Right renal pelvis (tissue), 4 donors: ENCODE measurements at regions not wholly inside any gene's neighbourhood (a gene's known extent, or its start where the extent isn't known, plus 50 kb on each side); places are given as distances from the start of the nearest gene placed in this dataset.
"Not testable (repeated sequence)": the region's sequence is repeated elsewhere in the genome, so short reads cannot be mapped to it uniquely, and the experiment has no call there.

Experiments
- DNase-seq, 4 donors: peaks; one replicate each; pipeline ENCODE4 v3.0.0-alpha.2; 2013; ENCODE audit warnings: low read depth in 4 of 4, low spot score in 3 of 4, missing footprints in 1 of 4

DNA sequence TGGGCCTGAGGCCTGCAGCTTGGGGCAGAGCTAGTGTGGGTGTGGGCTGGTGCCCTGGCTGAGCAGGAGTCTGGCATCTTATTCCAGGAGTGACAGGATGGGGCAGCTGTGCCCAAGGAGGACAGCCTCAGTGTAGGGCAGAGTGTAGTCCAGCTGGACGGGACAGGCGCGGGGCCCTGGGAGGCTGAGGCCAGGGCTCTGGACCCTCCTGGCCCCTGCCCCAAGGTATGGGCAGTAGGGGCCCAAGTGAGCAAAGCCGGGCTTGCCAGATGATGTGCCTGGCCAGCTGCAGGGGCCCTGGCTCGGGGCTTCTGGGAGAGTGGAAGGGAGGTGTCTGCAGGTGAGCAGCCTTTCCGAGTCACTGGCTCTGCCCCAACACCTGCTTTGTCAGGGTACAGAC lies 1190.9 kb downstream of the BRD1 start:
- no peak for DNase-seq

DNA sequence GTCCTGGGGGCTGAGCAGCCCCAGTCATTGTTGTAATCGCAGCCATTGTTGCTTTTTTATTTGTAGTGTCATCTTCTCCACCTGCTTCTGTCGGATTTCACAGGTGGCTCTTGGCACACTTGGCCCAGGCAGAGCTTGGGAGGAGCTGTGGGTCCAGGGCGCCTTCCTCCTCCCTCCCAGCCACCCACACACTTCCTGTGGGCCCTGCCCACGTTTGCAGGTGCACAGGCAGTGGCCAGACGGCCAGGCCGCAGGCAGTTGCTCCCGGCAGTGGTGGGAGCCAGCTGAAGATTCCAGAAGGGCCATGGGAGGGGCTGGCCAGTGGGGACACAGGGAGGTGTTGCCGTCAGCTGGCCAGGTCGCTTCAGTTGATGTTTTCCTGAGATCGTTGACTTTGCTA lies 1191.9 kb downstream of the BRD1 start:
- DNase-seq, result no peak

DNA sequence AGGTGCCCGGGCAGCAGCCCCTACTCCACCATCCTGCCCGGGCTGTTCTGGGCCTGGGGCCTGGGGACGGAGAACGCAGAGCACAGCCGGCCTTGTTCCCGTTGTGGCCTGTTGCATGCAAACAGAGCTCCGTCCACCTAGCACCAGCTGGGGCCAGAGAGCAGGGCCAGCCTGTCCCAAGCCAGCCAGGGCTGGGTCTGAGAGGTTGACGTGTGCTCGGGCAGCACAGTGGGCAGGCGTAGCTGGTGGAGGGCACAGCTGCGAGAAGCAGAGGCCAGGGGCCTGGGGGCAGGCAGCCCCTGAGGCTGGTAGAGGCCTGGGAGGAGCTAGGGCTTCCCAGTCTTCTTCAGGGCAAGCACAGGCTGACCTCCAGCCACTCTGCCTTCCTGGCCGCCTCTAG lies 1192.6 kb downstream of the BRD1 start:
- DNase-seq, result no peak

DNA sequence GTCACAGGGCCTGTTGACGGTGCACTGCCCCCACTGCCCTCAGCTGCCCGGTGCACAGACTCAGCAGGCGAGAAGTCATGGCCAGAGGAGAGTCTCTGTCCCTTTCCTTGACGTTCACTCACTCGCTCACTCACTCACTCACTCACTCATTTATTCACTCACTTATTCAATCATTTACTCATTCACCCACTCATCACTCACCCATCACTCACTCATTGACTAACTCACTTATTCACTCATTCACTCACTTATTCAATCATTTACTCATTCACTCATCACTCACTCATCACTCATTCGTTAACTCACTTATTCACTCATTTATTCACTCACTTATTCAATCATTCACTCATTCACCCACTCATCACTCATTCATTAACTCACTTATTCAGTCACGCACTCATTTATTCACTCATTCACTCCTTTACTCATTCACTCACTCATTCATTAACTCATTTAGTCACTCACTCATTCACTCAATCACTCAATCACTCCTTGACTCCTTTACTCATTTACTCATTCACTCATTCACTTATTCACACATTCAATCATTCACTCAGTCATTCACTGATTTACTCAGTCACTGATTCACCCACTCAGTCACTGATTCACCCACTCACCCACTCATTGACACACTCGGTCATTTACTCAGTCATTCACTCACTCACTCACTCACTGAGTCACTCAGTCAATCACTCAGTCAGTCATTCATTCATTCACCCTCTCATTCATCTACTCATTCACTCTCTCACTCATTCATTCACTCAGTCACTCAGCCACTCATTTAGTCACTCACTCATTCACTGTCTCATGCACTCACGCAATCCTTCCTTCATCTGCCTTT lies 1193.5 kb downstream of the BRD1 start:
- DNase-seq, result no peak

DNA sequence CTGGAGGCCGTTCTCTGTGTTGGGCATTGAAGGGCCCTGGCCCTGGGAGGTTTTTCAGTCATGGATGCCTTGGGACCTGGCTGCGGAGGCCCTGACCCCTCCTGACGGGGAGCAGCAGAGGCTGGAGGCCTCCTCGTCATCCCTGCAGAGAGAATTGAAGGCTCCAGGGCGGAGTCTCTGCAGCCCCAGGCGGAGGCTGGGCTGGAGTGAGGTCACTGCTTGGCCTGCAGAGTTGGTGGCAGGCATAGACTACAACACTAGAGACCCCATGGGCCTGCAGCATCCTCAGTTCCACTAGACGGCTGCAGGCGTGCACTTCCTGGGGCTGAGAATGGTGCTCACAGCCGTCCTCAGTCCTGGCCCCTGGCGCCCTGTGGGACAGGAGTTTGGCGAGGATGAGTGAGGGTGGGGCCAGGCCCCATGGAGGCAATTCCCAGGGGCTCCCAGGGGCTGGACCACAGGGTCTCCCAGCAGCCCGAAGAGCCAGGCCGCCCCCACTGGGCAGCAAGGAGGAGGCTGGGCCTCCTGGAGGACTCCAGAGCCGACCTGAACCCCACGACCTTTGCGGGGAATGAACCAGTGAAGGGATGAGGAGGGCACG lies 1194.9 kb downstream of the BRD1 start:
- no peak for DNase-seq

DNA sequence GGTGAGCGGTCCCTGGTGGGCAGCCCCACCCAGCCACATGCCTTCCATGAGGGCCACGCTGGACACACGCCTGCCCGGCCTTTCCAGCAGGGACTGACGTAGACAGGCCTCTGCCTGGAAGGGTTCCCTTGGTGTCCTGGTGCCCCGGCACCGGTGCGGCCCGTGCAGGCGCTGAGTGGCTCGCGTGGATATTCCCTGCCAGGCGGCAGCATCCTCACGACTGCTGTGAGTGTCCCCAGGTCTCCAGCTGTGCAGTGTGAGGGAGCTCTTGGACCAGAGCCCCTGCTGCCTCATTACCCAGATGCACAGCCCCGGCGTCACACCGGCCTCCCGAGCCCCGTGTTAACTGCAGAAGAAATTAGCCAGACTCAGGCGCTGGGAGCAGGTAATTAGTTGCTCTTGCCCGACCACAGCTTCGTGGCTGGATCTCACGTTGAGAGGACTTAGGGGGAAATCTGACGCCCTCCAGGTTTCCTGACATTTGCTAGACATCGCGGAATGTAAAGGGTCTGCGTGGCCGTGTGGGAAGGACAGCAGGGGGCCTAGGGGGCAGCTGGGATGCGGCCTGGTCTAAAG lies 1196.3 kb downstream of the BRD1 start:
- no peak for DNase-seq

DNA sequence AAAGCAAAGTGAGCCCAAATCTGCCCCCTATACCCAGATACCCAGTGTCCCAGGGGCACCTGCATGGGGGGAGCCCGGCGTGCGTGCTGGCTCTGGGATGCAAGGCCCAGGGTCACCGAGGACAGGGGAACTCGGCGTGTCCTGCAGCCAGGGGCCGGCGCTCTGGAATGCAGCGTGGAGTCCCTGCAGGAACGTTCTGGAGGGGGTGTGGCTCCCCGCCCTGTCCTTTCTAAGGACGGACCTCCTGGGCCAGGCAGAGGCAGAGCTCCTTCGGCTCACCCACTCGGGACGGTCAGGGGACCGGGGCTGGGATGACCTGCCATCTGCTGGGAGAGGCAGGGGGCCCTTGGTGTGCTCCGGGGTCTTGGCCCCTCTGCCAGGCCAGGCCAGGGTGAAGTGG lies 1196.8 kb downstream of the BRD1 start:
- no peak for DNase-seq

DNA sequence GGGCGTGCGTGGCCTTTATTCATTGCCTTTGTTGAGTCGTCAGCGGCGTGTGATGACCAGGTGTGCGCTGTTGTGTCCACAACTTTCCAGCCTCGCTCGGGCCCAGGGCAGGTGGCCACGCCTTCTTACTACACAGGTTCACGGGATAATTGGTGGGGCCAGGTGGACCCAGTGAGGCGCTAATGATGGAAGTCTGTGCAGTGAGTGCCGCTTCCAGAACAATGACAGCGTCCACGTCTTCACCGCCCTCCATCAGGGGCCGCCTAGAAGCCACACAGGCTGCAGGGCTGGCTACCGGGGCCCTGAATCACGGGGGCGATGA lies 1197.3 kb downstream of the BRD1 start:
- DNase-seq, result no peak

DNA sequence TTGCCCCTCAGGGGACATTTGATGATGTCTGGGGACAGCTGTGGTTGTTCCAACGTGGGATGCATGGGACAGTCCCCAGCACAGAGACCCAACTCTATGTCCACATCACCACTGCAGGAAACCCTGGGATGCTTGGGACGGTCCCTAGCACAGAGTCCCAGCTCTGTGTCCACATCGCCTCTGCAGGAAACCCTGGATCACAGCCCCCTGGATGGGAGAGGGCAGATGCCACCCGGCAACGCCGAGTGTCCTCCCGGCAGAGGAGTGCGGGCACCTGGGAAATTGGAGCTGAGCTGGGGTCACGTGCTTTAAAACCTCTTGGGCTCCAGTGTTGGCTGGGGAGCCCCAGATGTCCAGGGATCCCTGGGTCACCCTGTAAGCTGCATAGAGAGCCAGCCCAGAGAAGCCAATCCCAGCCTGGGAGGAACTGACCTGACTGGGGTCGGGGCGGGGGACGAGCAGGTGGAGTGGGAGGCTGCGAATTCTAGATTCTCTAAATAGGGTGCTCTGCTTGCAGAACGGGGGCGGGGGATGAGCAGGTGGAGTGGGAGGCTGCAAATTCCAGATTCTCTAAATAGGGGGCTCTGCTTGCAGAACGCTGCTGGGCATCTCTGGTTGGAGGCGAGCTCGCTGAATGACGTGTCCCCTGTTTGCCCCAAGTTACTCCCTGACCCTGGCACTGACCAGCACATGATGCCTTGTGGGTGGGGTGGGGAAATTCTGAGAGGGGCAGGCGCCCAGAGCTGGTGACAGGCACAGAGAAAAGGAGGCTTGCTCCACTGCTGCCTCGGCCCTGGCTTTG lies 1197.8 kb downstream of the BRD1 start:
- no peak for DNase-seq

DNA sequence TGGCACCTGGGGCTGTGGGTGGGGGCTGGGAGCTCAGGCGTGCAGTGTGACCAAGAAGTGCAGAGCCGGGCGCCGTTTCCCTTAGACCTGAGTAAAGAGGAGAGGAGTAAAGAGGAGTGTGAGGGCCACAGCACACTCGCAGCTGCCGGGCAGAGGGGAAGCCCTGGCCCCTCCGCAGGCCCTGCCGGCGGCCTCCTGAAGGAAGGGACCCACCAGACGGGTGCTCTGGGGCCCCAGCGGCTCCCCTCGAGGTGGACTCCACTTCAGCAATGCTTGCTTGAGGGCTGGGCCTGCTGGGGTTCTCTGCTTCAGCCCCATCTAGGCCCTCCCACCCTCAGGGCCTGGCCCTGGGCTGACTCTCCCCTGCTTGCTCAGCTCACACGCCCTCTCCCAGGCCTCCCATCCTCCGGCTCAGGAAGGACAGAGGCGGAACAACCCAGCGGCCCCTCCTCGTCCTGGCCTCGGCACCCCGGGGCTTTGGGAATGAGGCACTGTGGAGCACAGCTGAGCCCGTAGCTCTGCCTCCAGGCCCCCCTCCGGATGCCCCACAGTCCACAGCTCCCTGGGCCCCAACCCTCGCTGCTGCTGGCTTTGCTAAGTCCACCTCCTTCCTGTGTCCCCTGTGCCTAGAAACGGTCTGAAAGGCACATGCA lies 1198.7 kb downstream of the BRD1 start:
- no peak for DNase-seq

DNA sequence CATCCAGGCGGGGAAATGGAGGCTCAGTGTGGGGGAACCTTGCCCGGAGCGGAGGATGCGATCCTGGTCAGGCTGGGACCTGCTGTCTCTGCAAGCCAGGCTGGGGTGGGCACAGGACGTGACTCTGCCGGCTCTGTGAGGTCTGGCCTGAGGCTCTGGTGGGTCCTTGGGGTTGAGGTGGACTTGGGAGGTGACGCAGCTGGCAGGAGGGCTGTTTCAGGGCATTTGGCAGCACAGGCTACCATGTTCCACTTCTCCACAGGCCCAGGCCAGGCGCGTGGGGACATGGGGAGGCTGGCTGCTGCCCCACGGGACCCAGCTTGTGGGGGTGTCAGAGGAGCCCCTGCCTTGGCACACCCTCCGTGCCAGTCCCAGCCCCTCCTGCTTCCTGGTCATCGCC lies 1199.7 kb downstream of the BRD1 start:
- DNase-seq, result no peak

DNA sequence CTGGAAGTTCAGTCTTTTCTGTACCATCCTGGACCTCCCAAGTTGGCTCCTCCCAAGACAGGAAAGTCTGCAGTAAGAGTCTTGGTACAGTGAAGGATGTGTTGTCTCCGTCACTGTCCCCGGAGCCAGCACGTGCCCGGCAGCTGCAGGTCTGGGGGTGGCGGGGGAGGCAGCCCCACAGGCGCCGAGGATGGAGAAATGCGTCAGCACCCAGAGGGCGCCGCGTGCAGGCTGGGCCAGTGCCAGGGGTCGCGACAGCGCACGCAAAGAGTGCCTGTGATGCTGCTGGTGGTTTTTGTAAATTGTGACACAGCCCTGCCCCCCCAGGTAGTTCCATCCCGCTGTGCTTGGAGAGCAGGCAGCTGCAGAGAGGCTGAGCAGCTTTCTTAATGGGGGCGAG lies 1200.5 kb downstream of the BRD1 start:
- no peak for DNase-seq

DNA sequence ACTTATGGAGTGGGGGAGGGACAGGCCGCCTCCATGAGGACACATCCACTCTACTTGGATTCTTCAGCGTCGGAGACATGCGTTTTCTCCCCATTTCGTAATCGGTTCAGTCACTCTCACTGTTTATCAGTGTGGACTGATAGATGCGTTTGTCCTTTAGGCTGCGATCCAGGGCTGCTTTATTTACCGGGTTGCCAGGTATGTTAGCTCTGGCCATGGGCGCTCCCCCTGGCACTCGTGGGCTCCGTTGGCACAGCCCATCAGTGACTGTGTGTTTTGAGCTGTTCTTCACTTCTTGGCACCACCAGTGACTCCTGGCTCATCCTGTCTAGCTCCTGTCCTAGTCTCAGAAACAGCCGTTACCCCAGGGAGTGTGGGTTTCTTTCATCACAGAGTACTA lies 1203.3 kb downstream of the BRD1 start:
- DNase-seq, result no peak

DNA sequence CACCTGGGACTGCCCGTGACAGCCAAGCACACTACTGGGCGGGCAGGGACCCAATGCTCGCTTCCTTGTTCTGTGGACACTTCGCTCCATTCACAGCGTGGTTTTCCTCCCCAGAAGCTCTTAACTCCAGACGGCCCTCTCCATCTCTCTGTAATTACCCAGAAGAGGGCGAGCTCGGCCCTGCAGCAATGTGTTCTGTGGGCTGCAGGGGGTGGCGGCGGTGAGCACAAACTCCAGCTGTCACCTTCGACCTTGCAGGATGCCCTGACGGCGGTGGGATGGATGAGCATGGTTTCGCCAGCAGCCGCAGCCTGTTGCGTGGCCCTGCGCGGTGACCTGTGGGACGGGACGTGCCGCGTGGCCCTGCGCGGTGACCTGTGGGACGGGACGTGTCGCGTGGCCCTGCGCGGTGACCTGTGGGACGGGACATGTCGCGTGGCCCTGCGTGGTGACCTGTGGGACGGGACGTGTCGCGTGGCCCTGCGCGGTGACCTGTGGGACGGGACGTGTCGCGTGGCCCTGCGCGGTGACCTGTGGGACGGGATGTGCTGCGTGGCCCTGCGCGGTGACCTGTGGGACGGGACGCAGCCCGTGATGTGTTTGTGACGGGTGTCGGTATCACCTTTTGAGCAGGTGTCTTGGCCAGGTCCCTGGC lies 1204.7 kb downstream of the BRD1 start:
- no peak for DNase-seq

DNA sequence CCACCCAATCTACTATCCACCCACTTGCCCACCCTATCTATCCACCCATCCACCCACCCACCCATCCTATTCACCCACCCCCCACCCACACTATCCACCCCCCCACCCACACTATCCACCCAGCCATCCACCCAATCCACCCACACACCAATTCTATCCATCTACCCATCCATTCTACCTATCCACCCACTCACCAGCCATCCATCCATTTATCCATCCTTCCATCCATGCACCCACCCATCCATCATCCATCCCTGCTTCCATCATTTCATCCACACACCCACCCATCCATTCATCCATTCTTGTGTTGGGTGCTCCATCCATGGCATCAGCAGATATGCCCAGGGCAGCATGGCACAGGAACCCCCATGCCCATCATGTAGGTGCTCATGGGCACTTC lies 1206.6 kb downstream of the BRD1 start:
- DNase-seq, result no peak

DNA sequence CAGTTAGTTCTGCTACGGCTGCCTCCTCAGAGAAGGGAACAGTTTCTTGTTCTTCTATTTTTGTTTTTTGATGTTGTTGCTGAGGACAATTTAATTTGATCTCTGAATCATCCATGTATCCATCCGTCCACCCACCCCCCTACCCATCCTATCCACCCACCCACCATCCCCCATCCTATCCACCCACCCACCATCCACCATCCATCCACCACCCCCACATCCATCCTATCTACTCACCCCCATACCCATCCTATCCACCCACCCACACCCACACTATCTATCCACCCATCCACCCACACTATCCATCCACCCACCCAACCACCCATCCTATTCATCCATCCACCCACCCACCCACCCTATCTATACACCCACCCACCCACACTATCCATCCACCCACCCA lies 1207.2 kb downstream of the BRD1 start:
- not testable (repeated sequence) for DNase-seq

DNA sequence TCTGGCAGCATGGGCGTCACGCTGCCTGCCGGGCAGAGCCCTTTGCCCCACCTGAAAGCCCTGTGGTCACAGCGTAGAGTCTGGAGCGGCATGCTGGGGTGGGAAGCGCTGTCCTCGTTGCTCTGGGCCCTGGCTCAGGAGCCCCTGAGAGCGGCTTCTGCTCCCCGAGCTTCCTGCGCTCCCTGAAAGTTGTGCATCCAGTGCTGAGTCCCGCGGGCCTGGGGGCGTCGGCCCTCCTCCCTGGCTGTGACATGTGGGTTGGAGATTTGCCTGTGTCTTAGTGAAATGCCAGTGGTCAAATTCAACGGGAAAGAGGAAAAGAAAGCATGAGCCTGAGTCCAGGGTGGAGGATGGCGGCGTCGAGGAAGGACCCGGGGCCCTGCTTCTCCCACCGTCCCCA lies 1208.0 kb downstream of the BRD1 start:
- no peak for DNase-seq

DNA sequence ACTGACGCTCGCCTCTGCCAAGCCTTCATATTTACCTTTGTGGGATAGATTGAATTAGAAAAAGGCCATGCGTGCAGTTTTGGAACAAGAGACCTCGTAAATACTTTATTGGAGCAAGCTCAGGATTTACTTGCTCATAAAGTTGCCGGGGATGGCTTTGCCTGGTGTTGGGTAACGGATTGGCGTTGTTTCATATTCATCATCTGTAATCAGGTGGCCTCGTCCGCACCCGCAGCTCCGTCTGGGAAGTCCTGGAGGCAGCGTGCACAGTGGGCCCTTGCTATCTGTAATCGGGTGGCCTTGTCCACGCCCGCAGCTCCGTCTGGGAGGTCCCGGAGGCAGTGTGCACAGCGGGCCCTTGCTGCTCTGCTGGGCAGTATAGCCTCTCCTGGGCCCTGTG lies 1209.3 kb downstream of the BRD1 start:
- DNase-seq, result no peak

DNA sequence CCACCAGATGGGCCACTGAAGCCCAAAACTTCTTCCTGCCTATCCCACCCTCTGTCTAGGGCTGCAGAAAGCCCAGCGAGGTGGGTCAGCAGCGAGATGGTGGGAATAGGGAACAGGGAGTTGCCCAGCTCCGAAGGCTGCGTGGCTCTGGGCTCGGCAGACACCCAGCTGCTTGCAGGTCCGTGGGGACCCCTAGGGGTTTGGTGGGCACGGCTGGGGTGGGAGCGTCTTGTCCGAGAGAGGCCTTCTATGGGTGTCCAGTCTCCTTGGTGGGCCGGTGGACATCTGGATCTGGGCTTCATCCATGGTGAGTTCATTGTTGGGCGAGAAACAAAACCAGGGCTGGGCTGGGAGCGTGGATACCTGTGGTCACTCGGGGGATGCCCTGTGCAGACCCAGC lies 1211.0 kb downstream of the BRD1 start:
- DNase-seq, result no peak

DNA sequence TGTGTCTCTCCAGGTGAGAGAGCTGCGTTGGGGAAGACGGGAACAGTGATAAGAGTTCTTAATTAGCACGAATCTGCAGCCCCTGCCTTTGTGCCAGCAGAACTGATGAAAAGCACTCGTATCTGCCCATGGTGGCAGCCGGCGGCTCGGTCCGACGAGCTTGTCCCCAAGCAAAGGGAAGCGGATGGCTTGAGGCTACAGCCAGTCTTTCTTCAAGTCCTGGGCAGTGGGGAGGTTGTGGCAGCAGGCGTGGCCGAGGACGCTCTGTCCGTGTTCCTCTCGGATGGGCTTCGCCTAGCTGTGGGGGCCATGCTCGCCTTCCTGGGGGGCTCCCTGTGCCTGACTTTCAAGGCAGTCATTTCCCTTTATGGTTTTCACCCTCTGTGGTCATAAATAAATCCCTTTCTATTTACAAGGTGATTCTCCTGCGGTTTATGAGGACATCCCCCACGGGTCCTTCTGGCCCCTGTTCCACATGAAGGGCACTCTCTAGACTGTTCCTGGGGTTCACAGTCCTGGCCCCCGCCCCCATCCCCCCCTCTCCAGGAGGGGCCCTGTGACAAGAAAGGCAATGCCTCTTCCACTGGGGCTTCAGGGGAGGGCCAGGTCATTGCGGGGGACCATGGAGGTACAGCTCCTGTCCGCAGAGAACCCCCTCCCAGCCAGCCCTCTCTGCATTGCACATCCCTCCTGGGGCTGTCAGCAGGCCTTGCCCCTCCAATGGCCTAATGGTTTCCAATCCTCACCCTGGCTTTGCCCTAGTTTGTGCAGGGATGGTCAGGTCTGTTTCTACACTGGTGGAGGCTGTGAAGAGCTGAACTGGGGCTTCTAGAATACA lies 1212.3 kb downstream of the BRD1 start:
- no peak for DNase-seq
